ENCODE measurements at regions not wholly inside any gene's neighbourhood (a gene's known extent, or its start where the extent isn't known, plus 50 kb on each side); places are given as distances from the start of the nearest gene placed in this dataset.

DNA sequence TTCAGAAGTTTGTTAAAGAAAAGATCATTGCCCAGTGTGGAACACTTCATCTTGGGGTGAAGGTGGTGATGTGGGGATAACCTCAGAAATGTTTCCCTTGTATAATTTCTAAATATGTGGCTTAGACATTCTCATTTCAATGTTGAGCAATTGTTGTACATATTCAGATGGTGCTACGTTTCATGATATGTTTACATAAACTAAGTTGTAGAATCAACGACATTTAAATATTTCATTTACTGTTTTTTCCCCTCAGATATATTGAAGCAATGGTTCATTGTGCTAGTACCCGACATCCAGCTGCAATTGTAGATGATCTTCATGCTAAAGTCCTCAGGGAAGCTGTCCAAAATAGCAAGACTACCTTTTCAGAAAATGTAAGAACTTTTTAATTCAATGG lies 92.6 kb downstream of the BLTP1 start:
- H3K4me1 ChIP-seq (ENCODE audit: control insufficient read depth, insufficient read depth, low read length) = no peaks in the 10 kb centered on the region
- Mint-ChIP-seq H3K4me3 (no peak overlapping the region), H3K4me1 (no peaks in the 10 kb centered on the region), H3K36me3 (peaks cover 17% of the 10 kb centered on the region), H3K27ac (no peak overlapping the region), H3K9me3 (no peaks in the 10 kb centered on the region), H3K27me3 (ENCODE audit: low read depth in 2 of 2) (no peaks in the 10 kb centered on the region)
- H3K27ac ChIP-seq (ENCODE audit: low read length) = no peak overlapping the region
- H3K27me3 ChIP-seq (ENCODE audit: control insufficient read depth, insufficient read depth, low read length) = no peaks in the 10 kb centered on the region
- peaks cover 43% of the 10 kb centered on the region for H3K36me3 ChIP-seq (ENCODE audit: control insufficient read depth, insufficient read depth, low read length)
- H3K4me3 ChIP-seq (ENCODE audit: low read length) = no peak overlapping the region
- DNase-seq = no peak
- intact Hi-C loops (cut with micrococcal nuclease) = no loop called here
- no peak for ATAC-seq
- TF ChIP-seq, protein P1, sequence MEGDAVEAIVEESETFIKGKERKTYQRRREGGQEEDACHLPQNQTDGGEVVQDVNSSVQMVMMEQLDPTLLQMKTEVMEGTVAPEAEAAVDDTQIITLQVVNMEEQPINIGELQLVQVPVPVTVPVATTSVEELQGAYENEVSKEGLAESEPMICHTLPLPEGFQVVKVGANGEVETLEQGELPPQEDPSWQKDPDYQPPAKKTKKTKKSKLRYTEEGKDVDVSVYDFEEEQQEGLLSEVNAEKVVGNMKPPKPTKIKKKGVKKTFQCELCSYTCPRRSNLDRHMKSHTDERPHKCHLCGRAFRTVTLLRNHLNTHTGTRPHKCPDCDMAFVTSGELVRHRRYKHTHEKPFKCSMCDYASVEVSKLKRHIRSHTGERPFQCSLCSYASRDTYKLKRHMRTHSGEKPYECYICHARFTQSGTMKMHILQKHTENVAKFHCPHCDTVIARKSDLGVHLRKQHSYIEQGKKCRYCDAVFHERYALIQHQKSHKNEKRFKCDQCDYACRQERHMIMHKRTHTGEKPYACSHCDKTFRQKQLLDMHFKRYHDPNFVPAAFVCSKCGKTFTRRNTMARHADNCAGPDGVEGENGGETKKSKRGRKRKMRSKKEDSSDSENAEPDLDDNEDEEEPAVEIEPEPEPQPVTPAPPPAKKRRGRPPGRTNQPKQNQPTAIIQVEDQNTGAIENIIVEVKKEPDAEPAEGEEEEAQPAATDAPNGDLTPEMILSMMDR (IDR thresholded peaks at IDR 0.05) = no peak
- 97% methylated on average over 3 of the region's 3 CpGs for WGBS (ENCODE audit: insufficient coverage)
- H3K9me3 ChIP-seq (ENCODE audit: control insufficient read depth, insufficient read depth, low read length) = no peaks in the 10 kb centered on the region

DNA sequence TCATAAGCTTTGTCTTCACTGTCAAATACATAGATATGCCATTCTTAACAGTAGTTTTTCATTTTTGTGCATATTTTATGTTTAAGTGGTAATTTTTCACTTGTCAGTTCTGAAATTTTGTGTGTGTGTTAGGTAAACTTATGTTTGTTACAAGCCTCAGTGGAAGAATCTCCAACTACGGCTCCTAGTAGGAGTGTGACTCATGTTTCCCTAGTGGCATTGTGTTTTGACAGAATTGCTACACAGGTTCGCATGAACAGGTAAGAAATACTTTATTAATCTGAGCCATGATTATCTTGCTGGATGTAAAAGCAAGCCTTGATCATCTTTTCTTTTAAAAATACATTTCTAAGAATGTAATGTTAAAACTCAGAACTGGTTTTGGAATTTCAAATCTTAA lies 94.4 kb downstream of the BLTP1 start:
- Histone ChIP-seq H3K27me3 (ENCODE audit: control insufficient read depth, insufficient read depth, low read length) (no peaks in the 10 kb centered on the region), H3K4me3 (ENCODE audit: low read length) (no peak overlapping the region), H3K27ac (ENCODE audit: low read length) (no peak overlapping the region), H3K36me3 (ENCODE audit: control insufficient read depth, insufficient read depth, low read length) (peaks cover 47% of the 10 kb centered on the region), H3K9me3 (ENCODE audit: control insufficient read depth, insufficient read depth, low read length) (no peaks in the 10 kb centered on the region), H3K4me1 (ENCODE audit: control insufficient read depth, insufficient read depth, low read length) (no peaks in the 10 kb centered on the region)
- no peaks in the 10 kb centered on the region for H3K4me1 Mint-ChIP-seq
- TF ChIP-seq, protein P1 (IDR thresholded peaks at IDR 0.05) = no peak
- H3K27ac Mint-ChIP-seq = no peak overlapping the region
- H3K27me3 Mint-ChIP-seq (ENCODE audit: low read depth in 2 of 2) = no peaks in the 10 kb centered on the region
- 93% methylated on average over 1 of the region's 2 CpGs for WGBS (ENCODE audit: insufficient coverage)
- ATAC-seq = no peak
- H3K9me3 Mint-ChIP-seq = no peaks in the 10 kb centered on the region
- no peak for DNase-seq
- peaks cover 18% of the 10 kb centered on the region for H3K36me3 Mint-ChIP-seq
- intact Hi-C loops (cut with micrococcal nuclease) = no loop called here
- no peak overlapping the region for H3K4me3 Mint-ChIP-seq

DNA sequence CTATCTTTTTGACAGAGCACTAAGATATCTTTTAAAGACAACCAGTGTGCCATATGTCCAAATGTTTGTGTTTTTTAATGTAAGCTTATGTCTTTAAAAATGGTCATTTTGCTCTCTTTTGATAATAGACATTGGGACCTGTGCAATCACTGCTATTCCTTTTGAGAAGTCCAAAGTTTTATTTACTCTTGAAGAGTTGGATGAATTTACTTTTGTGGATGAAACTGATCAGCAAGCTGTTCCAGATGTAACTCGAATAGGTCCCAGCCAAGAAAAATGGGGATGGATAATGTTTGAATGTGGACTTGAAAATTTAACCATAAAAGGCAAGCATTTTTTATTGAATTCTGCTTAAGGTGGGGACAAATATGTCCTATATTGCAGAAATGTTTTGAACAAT lies 97.2 kb downstream of the BLTP1 start:
- Histone ChIP-seq H3K9me3 (ENCODE audit: control insufficient read depth, insufficient read depth, low read length) (no peaks in the 10 kb centered on the region), H3K27me3 (ENCODE audit: control insufficient read depth, insufficient read depth, low read length) (no peaks in the 10 kb centered on the region), H3K4me1 (ENCODE audit: control insufficient read depth, insufficient read depth, low read length) (no peaks in the 10 kb centered on the region), H3K36me3 (ENCODE audit: control insufficient read depth, insufficient read depth, low read length) (peaks cover 65% of the 10 kb centered on the region), H3K4me3 (ENCODE audit: low read length) (no peak overlapping the region), H3K27ac (ENCODE audit: low read length) (no peak overlapping the region)
- 100% methylated on average over 1 of the region's 1 CpG for WGBS (ENCODE audit: insufficient coverage)
- Mint-ChIP-seq H3K9me3 (no peaks in the 10 kb centered on the region), H3K27ac (no peak overlapping the region), H3K4me1 (no peaks in the 10 kb centered on the region), H3K27me3 (ENCODE audit: low read depth in 2 of 2) (no peaks in the 10 kb centered on the region), H3K36me3 (peaks cover 31% of the 10 kb centered on the region), H3K4me3 (no peak overlapping the region)
- intact Hi-C loops (cut with micrococcal nuclease) = no loop called here
- DNase-seq (no peak), ATAC-seq (no peak)
- TF ChIP-seq, protein P1 (IDR thresholded peaks at IDR 0.05) = no peak

DNA sequence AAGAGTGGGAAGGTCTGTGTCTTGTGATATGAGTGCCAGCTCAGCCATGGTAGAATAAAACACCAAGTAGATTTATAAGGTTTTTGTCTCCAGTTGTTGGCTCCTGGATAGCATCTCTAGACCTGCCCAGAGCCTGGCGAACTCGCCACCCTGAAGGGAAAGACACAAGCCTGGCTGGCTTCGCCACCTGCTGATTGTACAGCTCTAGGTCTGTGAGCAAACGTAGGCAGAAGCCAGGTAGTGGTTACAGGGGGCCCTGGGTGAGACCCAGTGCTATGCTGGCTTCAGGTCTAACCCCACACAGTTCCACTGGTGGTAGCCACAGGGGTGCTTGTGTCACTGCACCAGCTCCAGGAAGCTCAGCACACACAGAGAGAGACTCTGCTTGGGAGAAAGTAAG lies 100.5 kb downstream of the BLTP1 start:
- DNase-seq = no peak
- Histone ChIP-seq H3K36me3 (ENCODE audit: control insufficient read depth, insufficient read depth, low read length) (peaks cover 73% of the 10 kb centered on the region), H3K4me3 (ENCODE audit: low read length) (no peak overlapping the region), H3K27me3 (ENCODE audit: control insufficient read depth, insufficient read depth, low read length) (no peaks in the 10 kb centered on the region), H3K4me1 (ENCODE audit: control insufficient read depth, insufficient read depth, low read length) (no peaks in the 10 kb centered on the region), H3K27ac (ENCODE audit: low read length) (no peak overlapping the region), H3K9me3 (ENCODE audit: control insufficient read depth, insufficient read depth, low read length) (no peaks in the 10 kb centered on the region)
- intact Hi-C loops (cut with micrococcal nuclease) = no loop called here
- Mint-ChIP-seq H3K4me3 (no peak overlapping the region), H3K4me1 (no peaks in the 10 kb centered on the region), H3K27me3 (ENCODE audit: low read depth in 2 of 2) (no peaks in the 10 kb centered on the region), H3K27ac (peak overlapping the region in 1 of 2 donors; percentile 5), H3K9me3 (no peaks in the 10 kb centered on the region), H3K36me3 (peaks cover 39% of the 10 kb centered on the region)
- TF ChIP-seq, protein P1 (IDR thresholded peaks at IDR 0.05) = no peak
- 94% methylated on average over 4 of the region's 4 CpGs for WGBS (ENCODE audit: insufficient coverage)
- ATAC-seq = no peak
